ENCODE measurements at regions not wholly inside any gene's neighbourhood (a gene's known extent, or its start where the extent isn't known, plus 50 kb on each side); places are given as distances from the start of the nearest gene placed in this dataset.

- Histone ChIP-seq H3K4me3 (ENCODE audit: low read length in 2 of 2) (no peak overlapping the region), H3K36me3 (ENCODE audit: control insufficient read depth in 2 of 2, insufficient read depth in 2 of 2, low read length in 2 of 2) (no peaks in the 10 kb centered on the region), H3K27me3 (ENCODE audit: control insufficient read depth in 2 of 2, insufficient read depth in 2 of 2, low read length in 2 of 2) (no peaks in the 10 kb centered on the region), H3K4me1 (ENCODE audit: control insufficient read depth in 2 of 2, insufficient read depth in 2 of 2, low read length in 2 of 2) (no peaks in the 10 kb centered on the region), H3K9me3 (ENCODE audit: control insufficient read depth in 2 of 2, low read length in 2 of 2) (no peaks in the 10 kb centered on the region), H3K27ac (ENCODE audit: low read depth in 2 of 2, low read length in 2 of 2) (no peak overlapping the region), H3K9ac (ENCODE audit: low read depth in 1 of 2, low read length in 2 of 2) (no peak overlapping the region)
Observed at GRCh38 chr9:106620081-106620480, 242.9 kb upstream of the ZNF462 start.

GRCh38 chr9:106620866-106621265, 242.1 kb upstream of the ZNF462 start:
- H3K9me3 ChIP-seq (ENCODE audit: control insufficient read depth in 2 of 2, low read length in 2 of 2), result no peaks in the 10 kb centered on the region
- H3K9ac ChIP-seq (ENCODE audit: low read depth in 1 of 2, low read length in 2 of 2), result no peak overlapping the region
- H3K4me3 ChIP-seq (ENCODE audit: low read length in 2 of 2), result no peak overlapping the region
- no peaks in the 10 kb centered on the region for H3K36me3 ChIP-seq (ENCODE audit: control insufficient read depth in 2 of 2, insufficient read depth in 2 of 2, low read length in 2 of 2)
- H3K27me3 ChIP-seq (ENCODE audit: control insufficient read depth in 2 of 2, insufficient read depth in 2 of 2, low read length in 2 of 2), result no peaks in the 10 kb centered on the region
- no peaks in the 10 kb centered on the region for H3K4me1 ChIP-seq (ENCODE audit: control insufficient read depth in 2 of 2, insufficient read depth in 2 of 2, low read length in 2 of 2)
- H3K27ac ChIP-seq (ENCODE audit: low read depth in 2 of 2, low read length in 2 of 2), result no peak overlapping the region

DNA sequence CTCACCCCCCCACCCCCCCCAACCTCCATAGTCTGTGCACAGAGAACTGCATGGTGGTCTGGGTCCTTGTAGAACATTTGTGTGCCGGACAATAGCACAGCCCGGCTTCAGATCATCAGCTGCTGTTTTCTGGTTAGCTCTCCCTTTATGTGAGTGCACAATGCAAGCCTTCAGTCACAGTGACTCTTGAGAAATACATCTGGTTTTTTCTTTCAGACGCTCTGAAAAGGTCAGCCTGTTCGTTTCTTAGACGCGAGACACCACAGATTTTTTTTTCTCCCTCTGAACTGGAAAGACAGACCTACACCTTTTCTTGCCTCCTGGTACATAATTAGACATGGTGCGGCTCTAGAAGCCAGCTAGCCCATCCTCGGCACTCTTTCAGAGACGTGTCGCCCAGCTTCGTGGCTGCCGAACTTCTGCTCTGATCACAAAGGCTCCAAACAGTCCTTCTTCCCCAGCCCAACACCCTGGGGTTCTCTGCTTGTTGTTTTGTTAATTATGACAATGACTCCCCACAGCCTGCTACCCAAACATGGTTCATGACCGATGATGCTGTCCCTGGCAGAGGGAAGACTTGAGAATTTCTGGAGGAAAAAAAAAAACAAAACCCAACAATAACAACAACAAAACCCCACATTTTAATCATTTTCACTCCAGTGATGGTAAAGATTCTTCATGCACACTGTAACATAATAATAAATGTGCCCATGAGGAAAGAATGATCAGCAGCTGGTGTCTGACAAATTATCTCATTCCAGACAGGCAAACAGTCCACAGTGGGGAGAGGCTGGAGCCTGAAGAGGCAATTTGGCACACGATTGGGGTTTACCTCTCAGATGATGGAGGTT, 241.4 kb upstream of the ZNF462 start:
- Histone ChIP-seq H3K27ac (ENCODE audit: low read depth in 2 of 2, low read length in 2 of 2) (no peak overlapping the region), H3K27me3 (ENCODE audit: control insufficient read depth in 2 of 2, insufficient read depth in 2 of 2, low read length in 2 of 2) (no peaks in the 10 kb centered on the region), H3K4me3 (ENCODE audit: low read length in 2 of 2) (no peak overlapping the region), H3K36me3 (ENCODE audit: control insufficient read depth in 2 of 2, insufficient read depth in 2 of 2, low read length in 2 of 2) (no peaks in the 10 kb centered on the region), H3K9me3 (ENCODE audit: control insufficient read depth in 2 of 2, low read length in 2 of 2) (no peaks in the 10 kb centered on the region), H3K9ac (ENCODE audit: low read depth in 1 of 2, low read length in 2 of 2) (no peak overlapping the region), H3K4me1 (ENCODE audit: control insufficient read depth in 2 of 2, insufficient read depth in 2 of 2, low read length in 2 of 2) (no peaks in the 10 kb centered on the region)

DNA sequence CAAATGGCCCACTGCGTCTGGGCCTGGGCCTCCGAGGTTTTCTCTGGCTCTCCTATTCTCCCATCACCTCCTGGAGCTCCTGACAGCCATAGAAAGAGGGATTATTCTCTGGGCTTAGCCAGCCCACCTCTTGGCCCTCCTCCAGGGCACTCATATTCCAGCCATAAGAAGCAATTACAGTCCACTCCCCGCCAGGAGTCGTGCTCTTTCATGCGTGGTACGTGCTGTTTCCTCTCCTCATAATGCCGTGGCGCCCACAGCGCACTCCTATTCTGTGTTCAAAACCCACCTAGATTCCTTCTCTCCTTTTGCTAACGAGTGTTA, 240.8 kb upstream of the ZNF462 start:
- no peaks in the 10 kb centered on the region for H3K27me3 ChIP-seq (ENCODE audit: control insufficient read depth in 2 of 2, insufficient read depth in 2 of 2, low read length in 2 of 2)
- H3K27ac ChIP-seq (ENCODE audit: low read depth in 2 of 2, low read length in 2 of 2), result no peak overlapping the region
- H3K4me3 ChIP-seq (ENCODE audit: low read length in 2 of 2), result no peak overlapping the region
- H3K4me1 ChIP-seq (ENCODE audit: control insufficient read depth in 2 of 2, insufficient read depth in 2 of 2, low read length in 2 of 2), result no peaks in the 10 kb centered on the region
- no peaks in the 10 kb centered on the region for H3K9me3 ChIP-seq (ENCODE audit: control insufficient read depth in 2 of 2, low read length in 2 of 2)
- H3K9ac ChIP-seq (ENCODE audit: low read depth in 1 of 2, low read length in 2 of 2), result no peak overlapping the region
- no peaks in the 10 kb centered on the region for H3K36me3 ChIP-seq (ENCODE audit: control insufficient read depth in 2 of 2, insufficient read depth in 2 of 2, low read length in 2 of 2)

GRCh38 chr9:106623558-106623957, 239.4 kb upstream of the ZNF462 start:
- Histone ChIP-seq H3K36me3 (ENCODE audit: control insufficient read depth in 2 of 2, insufficient read depth in 2 of 2, low read length in 2 of 2) (no peaks in the 10 kb centered on the region), H3K27me3 (ENCODE audit: control insufficient read depth in 2 of 2, insufficient read depth in 2 of 2, low read length in 2 of 2) (no peaks in the 10 kb centered on the region), H3K27ac (ENCODE audit: low read depth in 2 of 2, low read length in 2 of 2) (no peak overlapping the region), H3K4me1 (ENCODE audit: control insufficient read depth in 2 of 2, insufficient read depth in 2 of 2, low read length in 2 of 2) (no peaks in the 10 kb centered on the region), H3K9ac (ENCODE audit: low read depth in 1 of 2, low read length in 2 of 2) (no peak overlapping the region), H3K4me3 (ENCODE audit: low read length in 2 of 2) (no peak overlapping the region), H3K9me3 (ENCODE audit: control insufficient read depth in 2 of 2, low read length in 2 of 2) (no peaks in the 10 kb centered on the region)

- Histone ChIP-seq H3K4me1 (ENCODE audit: control insufficient read depth in 2 of 2, insufficient read depth in 2 of 2, low read length in 2 of 2) (no peaks in the 10 kb centered on the region), H3K9me3 (ENCODE audit: control insufficient read depth in 2 of 2, low read length in 2 of 2) (no peaks in the 10 kb centered on the region), H3K4me3 (ENCODE audit: low read length in 2 of 2) (no peak overlapping the region), H3K27me3 (ENCODE audit: control insufficient read depth in 2 of 2, insufficient read depth in 2 of 2, low read length in 2 of 2) (no peaks in the 10 kb centered on the region), H3K9ac (ENCODE audit: low read depth in 1 of 2, low read length in 2 of 2) (no peak overlapping the region), H3K27ac (ENCODE audit: low read depth in 2 of 2, low read length in 2 of 2) (no peak overlapping the region), H3K36me3 (ENCODE audit: control insufficient read depth in 2 of 2, insufficient read depth in 2 of 2, low read length in 2 of 2) (no peaks in the 10 kb centered on the region)
Observed at GRCh38 chr9:106625259-106625789, 237.6 kb upstream of the ZNF462 start.

DNA sequence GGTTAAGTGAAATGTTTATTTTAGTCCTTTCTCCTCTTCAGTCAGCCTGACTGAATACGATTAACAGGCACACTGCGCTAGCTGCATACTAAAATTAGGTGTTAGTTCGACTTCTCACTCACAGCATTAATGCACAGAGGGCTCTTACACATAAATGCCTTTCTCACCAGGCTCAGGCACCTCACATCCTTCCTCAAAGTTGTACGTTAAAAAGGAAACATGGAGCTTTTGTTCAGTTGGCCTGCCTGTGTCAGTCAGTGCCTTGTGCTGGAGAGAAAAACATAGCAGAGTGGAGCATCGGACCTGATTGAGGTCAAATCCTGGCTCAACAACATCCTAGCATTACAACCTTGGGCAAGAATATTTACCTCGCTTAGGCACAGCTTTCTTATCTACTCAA, 236.0 kb upstream of the ZNF462 start:
- Histone ChIP-seq H3K9me3 (ENCODE audit: control insufficient read depth in 2 of 2, low read length in 2 of 2) (no peaks in the 10 kb centered on the region), H3K27ac (ENCODE audit: low read depth in 2 of 2, low read length in 2 of 2) (no peak overlapping the region), H3K36me3 (ENCODE audit: control insufficient read depth in 2 of 2, insufficient read depth in 2 of 2, low read length in 2 of 2) (no peaks in the 10 kb centered on the region), H3K4me1 (ENCODE audit: control insufficient read depth in 2 of 2, insufficient read depth in 2 of 2, low read length in 2 of 2) (no peaks in the 10 kb centered on the region), H3K27me3 (ENCODE audit: control insufficient read depth in 2 of 2, insufficient read depth in 2 of 2, low read length in 2 of 2) (no peaks in the 10 kb centered on the region), H3K9ac (ENCODE audit: low read depth in 1 of 2, low read length in 2 of 2) (no peak overlapping the region), H3K4me3 (ENCODE audit: low read length in 2 of 2) (no peak overlapping the region)

GRCh38 chr9:106632621-106633020, 230.3 kb upstream of the ZNF462 start:
- H3K4me3 ChIP-seq (ENCODE audit: low read length in 2 of 2), result no peak overlapping the region
- H3K9me3 ChIP-seq (ENCODE audit: control insufficient read depth in 2 of 2, low read length in 2 of 2), result peaks cover 0 to 3% of the 10 kb centered on the region in 2 donors
- no peaks in the 10 kb centered on the region for H3K4me1 ChIP-seq (ENCODE audit: control insufficient read depth in 2 of 2, insufficient read depth in 2 of 2, low read length in 2 of 2)
- H3K36me3 ChIP-seq (ENCODE audit: control insufficient read depth in 2 of 2, insufficient read depth in 2 of 2, low read length in 2 of 2), result no peaks in the 10 kb centered on the region
- H3K9ac ChIP-seq (ENCODE audit: low read depth in 1 of 2, low read length in 2 of 2), result no peak overlapping the region
- H3K27ac ChIP-seq (ENCODE audit: low read depth in 2 of 2, low read length in 2 of 2), result no peak overlapping the region
- no peaks in the 10 kb centered on the region for H3K27me3 ChIP-seq (ENCODE audit: control insufficient read depth in 2 of 2, insufficient read depth in 2 of 2, low read length in 2 of 2)

DNA sequence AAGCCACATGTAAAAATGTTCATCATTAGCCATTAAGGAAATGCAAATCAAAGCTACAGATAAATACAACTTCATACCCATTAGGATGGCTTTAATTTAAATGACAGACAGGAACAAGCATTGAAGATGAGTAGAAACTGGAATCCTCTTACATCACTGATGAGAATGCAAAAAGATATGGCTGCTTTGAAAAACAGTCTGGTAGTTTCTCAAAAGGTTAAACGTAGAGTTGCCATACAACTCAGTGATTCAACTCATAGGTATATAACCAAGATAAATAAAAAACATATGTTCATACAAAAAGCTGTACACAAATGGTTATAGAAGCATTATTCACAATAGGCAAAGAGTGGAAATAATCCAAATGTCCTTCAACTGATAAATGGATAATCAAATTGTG, 228.8 kb upstream of the ZNF462 start:
- Histone ChIP-seq H3K27ac (ENCODE audit: low read depth in 2 of 2, low read length in 2 of 2) (no peak overlapping the region), H3K27me3 (ENCODE audit: control insufficient read depth in 2 of 2, insufficient read depth in 2 of 2, low read length in 2 of 2) (no peaks in the 10 kb centered on the region), H3K4me1 (ENCODE audit: control insufficient read depth in 2 of 2, insufficient read depth in 2 of 2, low read length in 2 of 2) (no peaks in the 10 kb centered on the region), H3K4me3 (ENCODE audit: low read length in 2 of 2) (no peak overlapping the region), H3K9ac (ENCODE audit: low read depth in 1 of 2, low read length in 2 of 2) (no peak overlapping the region), H3K9me3 (ENCODE audit: control insufficient read depth in 2 of 2, low read length in 2 of 2) (peaks cover 0 to 3% of the 10 kb centered on the region in 2 donors), H3K36me3 (ENCODE audit: control insufficient read depth in 2 of 2, insufficient read depth in 2 of 2, low read length in 2 of 2) (no peaks in the 10 kb centered on the region)

DNA sequence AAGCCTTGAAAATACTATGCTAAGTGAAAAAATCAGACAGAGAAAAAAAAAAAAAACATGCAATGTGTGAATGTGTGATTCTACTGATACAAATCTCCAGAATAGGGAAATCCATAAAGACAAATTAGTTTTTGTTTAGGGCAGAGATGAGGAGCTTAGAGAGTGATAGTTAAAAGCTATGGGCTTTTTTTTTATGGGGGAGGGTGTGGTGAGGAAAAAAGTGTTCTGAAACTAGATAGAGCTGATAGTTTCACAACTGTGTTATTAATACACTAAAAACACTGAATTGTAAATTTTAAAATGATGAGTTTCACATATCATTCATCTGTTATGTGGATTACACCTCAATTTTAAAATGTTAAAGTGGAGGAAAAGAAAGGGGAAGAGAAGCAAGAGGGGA, 228.3 kb upstream of the ZNF462 start:
- Histone ChIP-seq H3K4me3 (ENCODE audit: low read length in 2 of 2) (no peak overlapping the region), H3K36me3 (ENCODE audit: control insufficient read depth in 2 of 2, insufficient read depth in 2 of 2, low read length in 2 of 2) (no peaks in the 10 kb centered on the region), H3K27ac (ENCODE audit: low read depth in 2 of 2, low read length in 2 of 2) (no peak overlapping the region), H3K27me3 (ENCODE audit: control insufficient read depth in 2 of 2, insufficient read depth in 2 of 2, low read length in 2 of 2) (no peaks in the 10 kb centered on the region), H3K9me3 (ENCODE audit: control insufficient read depth in 2 of 2, low read length in 2 of 2) (peaks cover 0 to 3% of the 10 kb centered on the region in 2 donors), H3K4me1 (ENCODE audit: control insufficient read depth in 2 of 2, insufficient read depth in 2 of 2, low read length in 2 of 2) (no peaks in the 10 kb centered on the region), H3K9ac (ENCODE audit: low read depth in 1 of 2, low read length in 2 of 2) (no peak overlapping the region)

Data from mucosa of rectum (tissue), 2 donors.